ENCODE measurements at regions not wholly inside any gene's neighbourhood (a gene's known extent, or its start where the extent isn't known, plus 50 kb on each side); places are given as distances from the start of the nearest gene placed in this dataset.
"Not testable (repeated sequence)": the region's sequence is repeated elsewhere in the genome, so short reads cannot be mapped to it uniquely, and the experiment has no call there.

GRCh38 chr14:52131640-52132320, 62.9 kb upstream of the NID2 start:
- Histone ChIP-seq H3K36me3 (replicated peaks in 1 of 2) (no peaks in the 10 kb centered on the region), H3K27ac (no peak overlapping the region), H3K4me3 (no peak overlapping the region), H3K4me1 (replicated peaks in 1 of 2) (peaks cover 0 to 7% of the 10 kb centered on the region in 2 donors), H3K27me3 (no peaks in the 10 kb centered on the region), H3K9me3 (replicated peaks in 1 of 3) (no peaks in the 10 kb centered on the region)
- 29 to 30% (median 30%) methylated on average over 13 of the region's 13 CpGs for WGBS, 4 donors
- intact Hi-C loops (cut with DNase I) = no loop called here
- TF ChIP-seq POLR2A (IDR thresholded peaks at IDR 0.05) = no peak
- TF ChIP-seq, protein P1, sequence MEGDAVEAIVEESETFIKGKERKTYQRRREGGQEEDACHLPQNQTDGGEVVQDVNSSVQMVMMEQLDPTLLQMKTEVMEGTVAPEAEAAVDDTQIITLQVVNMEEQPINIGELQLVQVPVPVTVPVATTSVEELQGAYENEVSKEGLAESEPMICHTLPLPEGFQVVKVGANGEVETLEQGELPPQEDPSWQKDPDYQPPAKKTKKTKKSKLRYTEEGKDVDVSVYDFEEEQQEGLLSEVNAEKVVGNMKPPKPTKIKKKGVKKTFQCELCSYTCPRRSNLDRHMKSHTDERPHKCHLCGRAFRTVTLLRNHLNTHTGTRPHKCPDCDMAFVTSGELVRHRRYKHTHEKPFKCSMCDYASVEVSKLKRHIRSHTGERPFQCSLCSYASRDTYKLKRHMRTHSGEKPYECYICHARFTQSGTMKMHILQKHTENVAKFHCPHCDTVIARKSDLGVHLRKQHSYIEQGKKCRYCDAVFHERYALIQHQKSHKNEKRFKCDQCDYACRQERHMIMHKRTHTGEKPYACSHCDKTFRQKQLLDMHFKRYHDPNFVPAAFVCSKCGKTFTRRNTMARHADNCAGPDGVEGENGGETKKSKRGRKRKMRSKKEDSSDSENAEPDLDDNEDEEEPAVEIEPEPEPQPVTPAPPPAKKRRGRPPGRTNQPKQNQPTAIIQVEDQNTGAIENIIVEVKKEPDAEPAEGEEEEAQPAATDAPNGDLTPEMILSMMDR (IDR thresholded peaks at IDR 0.05) = peak; percentile 40 to 69 (median 56)
- peak; percentile 76 to 84 (median 82) for DNase-seq

GRCh38 chr14:52129721-52130120, 60.9 kb upstream of the NID2 start:
- intact Hi-C loops (cut with DNase I) = no loop called here
- Histone ChIP-seq H3K27ac (no peak overlapping the region), H3K4me3 (no peak overlapping the region), H3K36me3 (replicated peaks in 1 of 2) (no peaks in the 10 kb centered on the region), H3K27me3 (no peaks in the 10 kb centered on the region), H3K9me3 (replicated peaks in 1 of 3) (no peaks in the 10 kb centered on the region), H3K4me1 (replicated peaks in 1 of 2) (peaks cover 0 to 7% of the 10 kb centered on the region in 2 donors)
- WGBS, 4 donors = 33 to 35% (median 34%) methylated on average over 3 of the region's 3 CpGs
- TF ChIP-seq, protein P1 (IDR thresholded peaks at IDR 0.05) = no peak
- no peak for TF ChIP-seq POLR2A (IDR thresholded peaks at IDR 0.05)
- DNase-seq = peak in 5 of 7 donors; percentile 25 to 41 (median 38)

- H3K4me3 ChIP-seq = no peak overlapping the region
- no peaks in the 10 kb centered on the region for H3K36me3 ChIP-seq (replicated peaks in 1 of 2)
- no peaks in the 10 kb centered on the region for H3K4me1 ChIP-seq (replicated peaks in 1 of 2)
- TF ChIP-seq POLR2A (IDR thresholded peaks at IDR 0.05) = no peak
- TF ChIP-seq, protein P1 (IDR thresholded peaks at IDR 0.05) = no peak
- H3K27ac ChIP-seq = peak overlapping the region in 1 of 5 donors; percentile 81
- DNase-seq = no peak
- intact Hi-C loops (cut with DNase I) = no loop called here
- WGBS, 4 donors = 77 to 90% (median 81%) methylated on average over 4 of the region's 4 CpGs
- no peaks in the 10 kb centered on the region for H3K9me3 ChIP-seq (replicated peaks in 1 of 3)
- H3K27me3 ChIP-seq = no peaks in the 10 kb centered on the region
Measured at GRCh38 chr14:52125885-52126284, 57.0 kb upstream of the NID2 start.

- 52 to 59% (median 55%) methylated on average over 7 of the region's 7 CpGs for WGBS, 4 donors
- H3K27ac ChIP-seq = peak overlapping the region in 2 of 5 donors; percentile 28 to 81
- no peak for DNase-seq
- H3K4me1 ChIP-seq (replicated peaks in 1 of 2) = no peaks in the 10 kb centered on the region
- no peaks in the 10 kb centered on the region for H3K27me3 ChIP-seq
- no peak overlapping the region for H3K4me3 ChIP-seq
- no peak for TF ChIP-seq POLR2A (IDR thresholded peaks at IDR 0.05)
- TF ChIP-seq, protein P1 (IDR thresholded peaks at IDR 0.05) = no peak
- intact Hi-C loops (cut with DNase I) = no loop called here
- H3K36me3 ChIP-seq (replicated peaks in 1 of 2) = no peaks in the 10 kb centered on the region
- no peaks in the 10 kb centered on the region for H3K9me3 ChIP-seq (replicated peaks in 1 of 3)
Measured at GRCh38 chr14:52124791-52125684, 56.2 kb upstream of the NID2 start.

- H3K4me3 ChIP-seq; H3K27me3 ChIP-seq; intact Hi-C loops (cut with DNase I); H3K9me3 ChIP-seq (replicated peaks in 1 of 3); H3K27ac ChIP-seq; DNase-seq; H3K4me1 ChIP-seq (replicated peaks in 1 of 2); H3K36me3 ChIP-seq (replicated peaks in 1 of 2): not testable (repeated sequence)
- WGBS, 4 donors = 89 to 94% (median 94%) methylated on average over 18 to 25 of the region's 25 CpGs; no CpG with 5 or more reads in 1 of the 4 donors
Measured at GRCh38 chr14:52122163-52122562, 53.3 kb upstream of the NID2 start.

All from adrenal gland (tissue), 9 donors.